ENCODE measurements at regions not wholly inside any gene's neighbourhood (a gene's known extent, or its start where the extent isn't known, plus 50 kb on each side); places are given as distances from the start of the nearest gene placed in this dataset.
"Not testable (repeated sequence)": the region's sequence is repeated elsewhere in the genome, so short reads cannot be mapped to it uniquely, and the experiment has no call there.

DNA sequence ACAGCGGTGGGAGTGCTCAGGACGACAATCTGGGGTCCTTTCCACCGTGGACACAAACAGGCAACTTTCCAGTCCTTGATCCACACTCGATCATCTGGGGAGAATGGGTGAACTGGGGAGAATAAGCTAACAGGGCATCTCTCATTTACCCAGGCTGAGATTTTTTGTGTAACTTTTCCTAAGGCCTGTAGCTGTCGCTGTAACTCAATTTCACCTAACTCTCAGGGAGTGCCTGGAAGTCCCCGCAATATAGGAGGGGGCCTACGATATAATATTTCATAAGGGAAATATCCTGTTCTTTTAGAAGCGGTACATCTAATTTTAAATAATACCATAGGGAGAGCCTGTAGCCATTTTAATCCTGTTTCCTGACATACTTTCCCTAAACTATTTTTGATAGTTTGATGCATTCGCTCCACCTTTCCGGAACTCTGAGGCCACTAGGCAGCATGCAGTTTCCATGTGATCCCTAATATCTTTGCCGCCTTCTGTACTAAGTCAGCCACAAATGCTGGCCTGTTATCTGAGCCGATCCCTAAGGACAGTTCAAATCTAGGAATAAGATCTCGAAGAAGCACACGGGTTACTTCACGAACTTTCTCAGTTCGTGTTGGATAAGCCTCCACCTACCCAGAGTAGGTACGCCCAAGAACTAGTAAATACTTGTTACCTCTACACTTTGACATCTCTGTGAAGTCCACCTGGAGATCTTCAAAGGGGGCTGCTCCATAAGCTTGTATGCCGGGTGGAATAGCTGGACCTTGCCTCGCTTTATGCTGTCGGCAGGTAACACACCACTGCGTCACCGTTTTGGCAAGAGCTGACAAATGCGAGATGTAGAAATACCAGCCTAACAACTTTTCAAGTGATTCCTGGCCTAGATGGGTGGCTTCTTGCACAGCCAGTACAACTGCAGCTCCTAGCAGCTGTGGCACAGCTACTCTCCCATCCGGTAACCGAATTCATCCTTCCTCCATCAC lies 155.7 kb downstream of the UNC93B1 start:
- not testable (repeated sequence) for H3K36me3 ChIP-seq (ENCODE audit: insufficient read depth); H3K9ac ChIP-seq; H2AFZ ChIP-seq (ENCODE audit: low read depth); H3K27ac ChIP-seq; H3K27me3 ChIP-seq (ENCODE audit: insufficient read depth, low read depth); H3K4me2 ChIP-seq; H3K4me3 ChIP-seq (IDR thresholded peaks at IDR 0.05; ENCODE audit: insufficient read depth, low read depth, low read length); H3K79me2 ChIP-seq (ENCODE audit: insufficient read depth, low read depth); H3K4me1 ChIP-seq (ENCODE audit: low read depth, poor library complexity, severe bottlenecking); H4K20me1 ChIP-seq (ENCODE audit: insufficient read depth)

DNA sequence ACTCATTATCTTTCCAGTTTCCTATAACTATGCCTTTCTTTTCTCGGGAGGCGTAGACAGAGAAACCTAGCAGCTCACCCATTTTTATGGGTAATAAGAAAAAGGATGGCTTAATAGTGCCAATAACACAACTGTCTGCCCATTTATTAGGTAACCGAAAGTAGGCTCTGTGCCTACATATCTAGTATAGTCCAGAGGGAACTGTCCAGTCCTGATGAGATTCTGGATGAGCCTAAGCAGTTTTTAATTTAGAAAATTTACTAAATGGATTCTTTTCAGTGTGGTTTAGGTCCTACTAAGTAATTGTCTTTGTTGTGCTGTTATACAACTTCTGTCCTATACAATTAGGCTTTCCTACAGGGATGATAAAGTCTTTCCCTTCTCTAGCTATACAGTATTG lies 157.6 kb downstream of the UNC93B1 start:
- not testable (repeated sequence) for H3K27me3 ChIP-seq (ENCODE audit: insufficient read depth, low read depth); H3K4me3 ChIP-seq (IDR thresholded peaks at IDR 0.05; ENCODE audit: insufficient read depth, low read depth, low read length); H3K79me2 ChIP-seq (ENCODE audit: insufficient read depth, low read depth); H3K9ac ChIP-seq; H3K27ac ChIP-seq; H4K20me1 ChIP-seq (ENCODE audit: insufficient read depth); H3K4me2 ChIP-seq; H2AFZ ChIP-seq (ENCODE audit: low read depth); H3K36me3 ChIP-seq (ENCODE audit: insufficient read depth); H3K4me1 ChIP-seq (ENCODE audit: low read depth, poor library complexity, severe bottlenecking)

DNA sequence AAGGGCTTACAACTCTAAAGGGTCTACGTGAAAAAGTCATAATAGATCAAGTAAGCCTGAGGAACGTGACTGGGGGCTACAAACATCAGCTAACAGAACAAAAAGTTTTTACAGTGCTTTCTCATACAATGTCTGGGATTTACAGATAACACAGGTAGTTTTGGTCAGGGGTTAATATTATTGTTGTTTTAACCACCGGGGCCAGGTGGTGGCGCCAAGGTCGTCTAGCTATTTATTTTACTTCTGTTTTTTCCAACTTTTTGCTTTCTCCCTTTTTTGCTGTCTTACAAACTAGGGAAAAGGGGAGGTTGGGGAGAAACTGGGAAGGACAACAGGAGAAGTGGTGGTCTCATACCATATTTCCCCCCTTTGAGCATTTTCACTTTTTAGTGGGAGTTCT lies 158.6 kb downstream of the UNC93B1 start:
- not testable (repeated sequence) for H3K36me3 ChIP-seq (ENCODE audit: insufficient read depth); H3K27ac ChIP-seq; H2AFZ ChIP-seq (ENCODE audit: low read depth); H3K4me2 ChIP-seq; H3K4me1 ChIP-seq (ENCODE audit: low read depth, poor library complexity, severe bottlenecking); H3K79me2 ChIP-seq (ENCODE audit: insufficient read depth, low read depth); H3K4me3 ChIP-seq (IDR thresholded peaks at IDR 0.05; ENCODE audit: insufficient read depth, low read depth, low read length); H4K20me1 ChIP-seq (ENCODE audit: insufficient read depth); H3K27me3 ChIP-seq (ENCODE audit: insufficient read depth, low read depth); H3K9ac ChIP-seq
- TF ChIP-seq, protein P1, sequence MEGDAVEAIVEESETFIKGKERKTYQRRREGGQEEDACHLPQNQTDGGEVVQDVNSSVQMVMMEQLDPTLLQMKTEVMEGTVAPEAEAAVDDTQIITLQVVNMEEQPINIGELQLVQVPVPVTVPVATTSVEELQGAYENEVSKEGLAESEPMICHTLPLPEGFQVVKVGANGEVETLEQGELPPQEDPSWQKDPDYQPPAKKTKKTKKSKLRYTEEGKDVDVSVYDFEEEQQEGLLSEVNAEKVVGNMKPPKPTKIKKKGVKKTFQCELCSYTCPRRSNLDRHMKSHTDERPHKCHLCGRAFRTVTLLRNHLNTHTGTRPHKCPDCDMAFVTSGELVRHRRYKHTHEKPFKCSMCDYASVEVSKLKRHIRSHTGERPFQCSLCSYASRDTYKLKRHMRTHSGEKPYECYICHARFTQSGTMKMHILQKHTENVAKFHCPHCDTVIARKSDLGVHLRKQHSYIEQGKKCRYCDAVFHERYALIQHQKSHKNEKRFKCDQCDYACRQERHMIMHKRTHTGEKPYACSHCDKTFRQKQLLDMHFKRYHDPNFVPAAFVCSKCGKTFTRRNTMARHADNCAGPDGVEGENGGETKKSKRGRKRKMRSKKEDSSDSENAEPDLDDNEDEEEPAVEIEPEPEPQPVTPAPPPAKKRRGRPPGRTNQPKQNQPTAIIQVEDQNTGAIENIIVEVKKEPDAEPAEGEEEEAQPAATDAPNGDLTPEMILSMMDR (conservative IDR thresholded peaks at IDR 0.05; ENCODE audit: low read depth, low read length), result peak; percentile 25; the same call in 1 of the 2 replicates

DNA sequence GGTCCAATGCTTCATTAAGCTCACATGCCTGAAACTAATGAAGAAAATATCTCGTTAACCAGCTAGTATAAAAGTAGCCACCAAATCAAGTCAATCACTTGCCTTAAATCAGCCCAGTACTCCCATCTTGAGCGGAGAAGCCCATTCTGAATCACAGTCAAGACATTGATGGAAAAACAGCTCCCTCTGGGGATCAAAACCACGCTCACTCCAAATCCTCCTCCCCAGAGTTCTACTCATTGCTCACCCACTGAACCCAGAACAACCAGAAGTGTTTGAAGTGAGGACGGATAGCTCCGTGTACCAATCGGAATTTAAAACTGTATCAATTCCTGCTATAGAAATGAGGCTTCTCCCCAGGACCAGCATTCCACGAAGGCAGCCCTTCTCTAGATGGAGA lies 163.3 kb downstream of the UNC93B1 start:
- not testable (repeated sequence) for H4K20me1 ChIP-seq (ENCODE audit: insufficient read depth); H3K4me2 ChIP-seq

DNA sequence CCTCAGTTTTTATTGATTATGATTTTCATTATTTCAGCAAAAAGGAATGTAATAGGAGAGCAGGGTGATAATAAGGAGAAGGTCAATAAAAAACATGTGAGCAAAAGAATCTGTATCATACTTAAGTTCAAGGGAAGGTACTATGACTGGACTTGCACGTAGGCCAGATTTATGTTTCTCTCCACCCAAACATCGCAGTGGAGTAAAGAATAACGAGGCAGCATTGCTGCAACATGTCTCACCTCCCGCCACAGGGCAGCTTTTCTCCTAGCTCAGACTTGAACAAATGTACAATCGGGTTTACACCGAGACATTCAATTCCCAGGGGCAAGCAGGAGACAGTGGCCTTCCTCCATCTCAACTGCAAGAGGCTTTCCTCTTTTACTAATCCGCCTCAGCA lies 155.7 kb upstream of the ALDH3B2 start:
- not testable (repeated sequence) for H3K4me3 ChIP-seq (IDR thresholded peaks at IDR 0.05; ENCODE audit: insufficient read depth, low read depth, low read length); H3K27ac ChIP-seq; H3K79me2 ChIP-seq (ENCODE audit: insufficient read depth, low read depth); H3K4me1 ChIP-seq (ENCODE audit: low read depth, poor library complexity, severe bottlenecking); H3K9ac ChIP-seq; H3K27me3 ChIP-seq (ENCODE audit: insufficient read depth, low read depth); H3K4me2 ChIP-seq; H4K20me1 ChIP-seq (ENCODE audit: insufficient read depth); H3K36me3 ChIP-seq (ENCODE audit: insufficient read depth); H2AFZ ChIP-seq (ENCODE audit: low read depth)

More for the DNA sequence above, 163.3 kb downstream of the UNC93B1 start:
- H3K4me3 ChIP-seq (IDR thresholded peaks at IDR 0.05; ENCODE audit: insufficient read depth, low read depth, low read length); H3K79me2 ChIP-seq (ENCODE audit: insufficient read depth, low read depth); H3K4me1 ChIP-seq (ENCODE audit: low read depth, poor library complexity, severe bottlenecking); H3K36me3 ChIP-seq (ENCODE audit: insufficient read depth); H3K9ac ChIP-seq; H2AFZ ChIP-seq (ENCODE audit: low read depth); H3K27ac ChIP-seq; H3K27me3 ChIP-seq (ENCODE audit: insufficient read depth, low read depth): not testable (repeated sequence)

DNA sequence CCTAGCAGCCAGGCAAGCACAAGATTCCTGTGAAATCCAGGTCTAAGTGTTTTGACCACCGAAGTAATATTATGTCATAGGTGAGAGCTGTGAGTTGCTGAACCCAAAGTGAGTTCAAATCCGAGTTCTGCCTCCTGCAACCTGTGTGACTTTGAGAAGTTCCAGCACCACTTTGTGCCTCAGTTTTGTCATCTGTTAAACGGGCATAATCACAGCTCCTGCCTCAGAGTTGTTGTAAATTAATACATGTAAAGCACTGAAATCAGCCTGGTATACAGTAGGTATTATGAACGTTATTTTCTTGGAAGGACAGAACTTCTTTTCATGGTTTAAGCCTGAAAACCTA lies 152.5 kb upstream of the ALDH3B2 start:
- not testable (repeated sequence) for H3K4me3 ChIP-seq (IDR thresholded peaks at IDR 0.05; ENCODE audit: insufficient read depth, low read depth, low read length); H3K4me2 ChIP-seq; H2AFZ ChIP-seq (ENCODE audit: low read depth); H3K27me3 ChIP-seq (ENCODE audit: insufficient read depth, low read depth); H3K9ac ChIP-seq; H4K20me1 ChIP-seq (ENCODE audit: insufficient read depth); H3K4me1 ChIP-seq (ENCODE audit: low read depth, poor library complexity, severe bottlenecking); H3K36me3 ChIP-seq (ENCODE audit: insufficient read depth); H3K27ac ChIP-seq; H3K79me2 ChIP-seq (ENCODE audit: insufficient read depth, low read depth)

DNA sequence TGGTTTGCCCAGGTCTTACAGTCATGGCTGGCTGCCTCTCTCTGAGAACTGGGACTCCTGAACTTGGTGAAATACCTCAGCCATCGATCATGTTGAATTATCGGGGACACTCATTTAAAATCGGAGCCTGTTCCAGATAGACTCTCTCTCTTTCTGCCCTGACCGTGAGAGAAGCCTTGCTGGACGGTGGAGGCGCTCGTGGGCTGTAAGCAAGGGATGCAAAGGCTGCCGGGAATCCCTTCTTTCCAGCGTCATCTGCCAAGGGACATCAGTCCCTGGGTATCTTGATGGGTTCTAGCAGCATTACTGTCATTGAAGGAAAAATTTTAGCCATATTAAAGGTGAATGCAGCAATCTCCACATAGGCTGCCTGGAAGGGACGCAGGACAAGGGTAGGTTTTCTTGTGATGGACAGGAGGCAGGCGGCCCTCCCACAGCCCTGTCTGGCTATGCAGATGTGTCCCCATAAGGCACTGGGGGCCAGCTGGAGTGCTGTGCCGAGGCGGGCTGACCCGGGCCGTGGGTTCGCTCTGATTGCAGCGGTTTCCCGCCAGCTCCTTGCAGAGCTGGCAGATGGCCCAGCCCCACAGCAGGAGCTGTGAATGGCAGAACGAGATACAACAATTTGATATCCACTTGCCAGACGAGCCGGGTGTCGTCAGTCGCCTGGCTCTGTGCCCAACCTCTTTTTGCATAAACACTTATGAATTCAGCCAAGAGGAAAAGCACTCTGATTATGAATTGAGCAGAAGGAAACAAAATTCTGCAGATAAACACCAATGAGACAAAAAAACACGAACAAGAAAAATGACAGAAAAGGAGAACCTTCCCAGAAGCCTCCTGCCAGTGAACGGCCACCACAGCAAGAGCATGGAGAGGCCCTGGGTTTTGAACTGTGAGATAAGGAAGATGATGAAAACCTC lies 151.9 kb upstream of the ALDH3B2 start:
- H4K20me1 ChIP-seq (ENCODE audit: insufficient read depth); H3K27me3 ChIP-seq (ENCODE audit: insufficient read depth, low read depth); H3K79me2 ChIP-seq (ENCODE audit: insufficient read depth, low read depth); H3K36me3 ChIP-seq (ENCODE audit: insufficient read depth); H3K27ac ChIP-seq; H2AFZ ChIP-seq (ENCODE audit: low read depth); H3K4me3 ChIP-seq (IDR thresholded peaks at IDR 0.05; ENCODE audit: insufficient read depth, low read depth, low read length); H3K4me1 ChIP-seq (ENCODE audit: low read depth, poor library complexity, severe bottlenecking); H3K4me2 ChIP-seq; H3K9ac ChIP-seq: not testable (repeated sequence)

DNA sequence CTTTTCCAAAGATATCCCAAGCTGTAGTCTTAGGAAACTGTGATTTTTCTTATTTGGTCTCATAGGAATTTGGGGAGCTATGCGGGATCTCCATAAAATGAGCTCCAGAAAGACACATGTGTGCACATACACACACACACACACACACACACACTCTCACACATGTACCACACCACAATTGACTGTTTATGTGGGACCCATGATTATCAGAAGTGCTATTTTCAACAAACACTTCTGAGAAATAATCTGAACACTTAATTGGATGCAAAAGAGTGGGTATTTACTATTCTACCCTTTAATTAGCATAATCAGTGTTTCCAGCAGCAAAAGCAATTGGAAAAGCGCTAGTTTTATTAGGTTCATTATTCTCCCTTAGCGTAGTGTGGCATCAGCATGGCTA lies 150.4 kb upstream of the ALDH3B2 start:
- not testable (repeated sequence) for H3K79me2 ChIP-seq (ENCODE audit: insufficient read depth, low read depth); H3K4me3 ChIP-seq (IDR thresholded peaks at IDR 0.05; ENCODE audit: insufficient read depth, low read depth, low read length); H3K27me3 ChIP-seq (ENCODE audit: insufficient read depth, low read depth); H3K36me3 ChIP-seq (ENCODE audit: insufficient read depth); H3K27ac ChIP-seq; H3K4me1 ChIP-seq (ENCODE audit: low read depth, poor library complexity, severe bottlenecking); H3K9ac ChIP-seq; H3K4me2 ChIP-seq; H4K20me1 ChIP-seq (ENCODE audit: insufficient read depth); H2AFZ ChIP-seq (ENCODE audit: low read depth)

Measured in KMS-11 (cell line).